ENCODE measurements at regions not wholly inside any gene's neighbourhood (a gene's known extent, or its start where the extent isn't known, plus 50 kb on each side); places are given as distances from the start of the nearest gene placed in this dataset.

- no peak overlapping the region for H3K4me3 Mint-ChIP-seq
Measured at GRCh38 chrX:568311-568710, 62.3 kb upstream of the SHOX start.

GRCh38 chrX:572538-573124 is 58.0 kb upstream of the SHOX start:
- Mint-ChIP-seq H3K9me3 (peaks cover 16% of the 10 kb centered on the region), H3K27me3 (ENCODE audit: low read depth) (peaks cover 3% of the 10 kb centered on the region), H3K36me3 (no peaks in the 10 kb centered on the region), H3K4me1 (no peaks in the 10 kb centered on the region), H3K27ac (no peak overlapping the region), H3K4me3 (no peak overlapping the region)
- no peak for DNase-seq (ENCODE audit: low spot score in 2 of 2, unreplicated experiment in 2 of 2)
- TF ChIP-seq CTCF (IDR thresholded peaks at IDR 0.05; ENCODE audit: unreplicated experiment) = no peak

More at GRCh38 chrX:568311-568710, 62.3 kb upstream of the SHOX start:
- Mint-ChIP-seq H3K36me3 (no peaks in the 10 kb centered on the region), H3K27me3 (ENCODE audit: low read depth) (no peaks in the 10 kb centered on the region), H3K4me1 (no peaks in the 10 kb centered on the region), H3K9me3 (peaks cover 25% of the 10 kb centered on the region), H3K27ac (no peak overlapping the region)
- no peak for DNase-seq (ENCODE audit: low spot score in 2 of 2, unreplicated experiment in 2 of 2)
- no peak for TF ChIP-seq CTCF (IDR thresholded peaks at IDR 0.05; ENCODE audit: unreplicated experiment)

GRCh38 chrX:574251-574650 is 56.3 kb upstream of the SHOX start:
- Mint-ChIP-seq H3K4me1 (no peaks in the 10 kb centered on the region), H3K9me3 (peaks cover 24% of the 10 kb centered on the region), H3K27ac (no peak overlapping the region), H3K36me3 (no peaks in the 10 kb centered on the region), H3K27me3 (ENCODE audit: low read depth) (peaks cover 3% of the 10 kb centered on the region), H3K4me3 (no peak overlapping the region)
- TF ChIP-seq CTCF (IDR thresholded peaks at IDR 0.05; ENCODE audit: unreplicated experiment) = no peak
- no peak for DNase-seq (ENCODE audit: low spot score in 2 of 2, unreplicated experiment in 2 of 2)

GRCh38 chrX:574830-575229 is 55.8 kb upstream of the SHOX start:
- peaks cover 3% of the 10 kb centered on the region for H3K27me3 Mint-ChIP-seq (ENCODE audit: low read depth)
- H3K36me3 Mint-ChIP-seq = no peaks in the 10 kb centered on the region
- TF ChIP-seq CTCF (IDR thresholded peaks at IDR 0.05; ENCODE audit: unreplicated experiment) = no peak
- H3K4me1 Mint-ChIP-seq = no peaks in the 10 kb centered on the region
- no peak for DNase-seq (ENCODE audit: low spot score in 2 of 2, unreplicated experiment in 2 of 2)
- H3K9me3 Mint-ChIP-seq = peaks cover 26% of the 10 kb centered on the region
- H3K27ac Mint-ChIP-seq = no peak overlapping the region
- no peak overlapping the region for H3K4me3 Mint-ChIP-seq

GRCh38 chrX:576904-577560 is 53.6 kb upstream of the SHOX start:
- no peaks in the 10 kb centered on the region for H3K36me3 Mint-ChIP-seq
- TF ChIP-seq CTCF (IDR thresholded peaks at IDR 0.05; ENCODE audit: unreplicated experiment) = no peak
- H3K4me1 Mint-ChIP-seq = no peaks in the 10 kb centered on the region
- H3K9me3 Mint-ChIP-seq = peaks cover 26% of the 10 kb centered on the region
- H3K4me3 Mint-ChIP-seq = no peak overlapping the region
- H3K27me3 Mint-ChIP-seq (ENCODE audit: low read depth) = peaks cover 3% of the 10 kb centered on the region
- DNase-seq (ENCODE audit: low spot score in 2 of 2, unreplicated experiment in 2 of 2) = no peak
- H3K27ac Mint-ChIP-seq = no peak overlapping the region

Measured in mesothelial cell of epicardium (in vitro differentiated cells).